Mesothelial cell of epicardium (in vitro differentiated cells): ENCODE measurements at regions not wholly inside any gene's neighbourhood (a gene's known extent, or its start where the extent isn't known, plus 50 kb on each side); places are given as distances from the start of the nearest gene placed in this dataset.

Experiments used
- DNase-seq, 2 experiments: peaks; one replicate each; pipeline ENCODE4 v3.0.0; 2021; ENCODE audit warnings: low spot score in 2 of 2; ENCODE audit not compliant: unreplicated experiment in 2 of 2
- H3K27ac Mint-ChIP-seq: 2 replicates; pipeline ENCODE4 v1.8.0; 2021; ENCODE audit warnings: mixed read lengths
- H3K27me3 Mint-ChIP-seq: 2 replicates; pipeline ENCODE4 v1.8.0; 2021; ENCODE audit warnings: low read depth, mixed read lengths
- H3K36me3 Mint-ChIP-seq: 2 replicates; pipeline ENCODE4 v1.8.0; 2021; ENCODE audit warnings: mixed read lengths
- H3K4me1 Mint-ChIP-seq: 2 replicates; pipeline ENCODE4 v1.8.0; 2021; ENCODE audit warnings: mixed read lengths
- H3K4me3 Mint-ChIP-seq: 2 replicates; pipeline ENCODE4 v1.8.0; 2021; ENCODE audit warnings: mild to moderate bottlenecking, moderate library complexity, mixed read lengths
- H3K9me3 Mint-ChIP-seq: 2 replicates; pipeline ENCODE4 v1.8.0; 2021; ENCODE audit warnings: mixed read lengths
- CTCF ChIP-seq: fragments of 200-600 bp; sonication (generic); IDR thresholded peaks from one replicate; pipeline ENCODE4 v1.5.0; 2021; ENCODE audit warnings: antibody characterized with exemption; ENCODE audit not compliant: unreplicated experiment

GRCh38 chr3:147887797-147888196 is 478.6 kb downstream of the ZIC1 start:
- H3K36me3 Mint-ChIP-seq, result peaks cover 3% of the 10 kb centered on the region
- H3K4me3 Mint-ChIP-seq, result no peak overlapping the region
- peaks cover 10% of the 10 kb centered on the region for H3K9me3 Mint-ChIP-seq
- DNase-seq, result no peak
- H3K27ac Mint-ChIP-seq, result no peak overlapping the region
- H3K4me1 Mint-ChIP-seq, result peaks cover 24% of the 10 kb centered on the region
- peaks cover 4% of the 10 kb centered on the region for H3K27me3 Mint-ChIP-seq
- TF ChIP-seq CTCF, result no peak

GRCh38 chr3:147890114-147890513 is 480.9 kb downstream of the ZIC1 start:
- Mint-ChIP-seq H3K9me3 (peaks cover 6% of the 10 kb centered on the region), H3K4me3 (no peak overlapping the region), H3K27ac (no peak overlapping the region), H3K36me3 (peaks cover 3% of the 10 kb centered on the region), H3K27me3 (peaks cover 2% of the 10 kb centered on the region), H3K4me1 (peaks cover 26% of the 10 kb centered on the region)
- no peak for TF ChIP-seq CTCF
- DNase-seq, result no peak

GRCh38 chr3:147895509-147895908 is 486.3 kb downstream of the ZIC1 start:
- no peak overlapping the region for H3K4me3 Mint-ChIP-seq
- no peak for TF ChIP-seq CTCF
- H3K36me3 Mint-ChIP-seq, result no peaks in the 10 kb centered on the region
- H3K27ac Mint-ChIP-seq, result no peak overlapping the region
- no peaks in the 10 kb centered on the region for H3K27me3 Mint-ChIP-seq
- H3K4me1 Mint-ChIP-seq, result peaks cover 13% of the 10 kb centered on the region
- DNase-seq, result no peak
- no peaks in the 10 kb centered on the region for H3K9me3 Mint-ChIP-seq

GRCh38 chr3:147900851-147901250 is 491.7 kb downstream of the ZIC1 start:
- no peak for DNase-seq
- H3K36me3 Mint-ChIP-seq, result no peaks in the 10 kb centered on the region
- no peaks in the 10 kb centered on the region for H3K27me3 Mint-ChIP-seq
- H3K4me1 Mint-ChIP-seq, result no peaks in the 10 kb centered on the region
- TF ChIP-seq CTCF, result no peak
- no peak overlapping the region for H3K27ac Mint-ChIP-seq
- H3K4me3 Mint-ChIP-seq, result no peak overlapping the region
- H3K9me3 Mint-ChIP-seq, result no peaks in the 10 kb centered on the region

GRCh38 chr3:147903026-147903425 is 493.9 kb downstream of the ZIC1 start:
- no peak overlapping the region for H3K27ac Mint-ChIP-seq
- no peaks in the 10 kb centered on the region for H3K36me3 Mint-ChIP-seq
- no peaks in the 10 kb centered on the region for H3K9me3 Mint-ChIP-seq
- no peak for DNase-seq
- no peaks in the 10 kb centered on the region for H3K27me3 Mint-ChIP-seq
- TF ChIP-seq CTCF, result no peak
- no peak overlapping the region for H3K4me3 Mint-ChIP-seq
- peaks cover 3% of the 10 kb centered on the region for H3K4me1 Mint-ChIP-seq

- Mint-ChIP-seq H3K9me3 (no peaks in the 10 kb centered on the region), H3K27ac (no peak overlapping the region), H3K27me3 (no peaks in the 10 kb centered on the region), H3K4me1 (peaks cover 3% of the 10 kb centered on the region), H3K36me3 (no peaks in the 10 kb centered on the region), H3K4me3 (no peak overlapping the region)
- DNase-seq, result no peak
- no peak for TF ChIP-seq CTCF
Measured at GRCh38 chr3:147904421-147904820, 495.3 kb downstream of the ZIC1 start.
